PC-9 (cell line): ENCODE measurements at regions not wholly inside any gene's neighbourhood (a gene's known extent, or its start where the extent isn't known, plus 50 kb on each side); places are given as distances from the start of the nearest gene placed in this dataset.

Experiments used
- CTCF ChIP-seq: fragments of 200-600 bp; sonication (generic); conservative IDR thresholded peaks from 2 replicates; pipeline ENCODE4 v1.6.1; 2017; ENCODE audit warnings: mixed run types, antibody characterized with exemption, mild to moderate bottlenecking, moderate library complexity
- EZH2 ChIP-seq: fragments of 200-600 bp; sonication (generic); IDR thresholded peaks from 2 replicates; pipeline ENCODE4 v1.8.0; 2017; ENCODE audit warnings: antibody characterized with exemption, low read depth

DNA sequence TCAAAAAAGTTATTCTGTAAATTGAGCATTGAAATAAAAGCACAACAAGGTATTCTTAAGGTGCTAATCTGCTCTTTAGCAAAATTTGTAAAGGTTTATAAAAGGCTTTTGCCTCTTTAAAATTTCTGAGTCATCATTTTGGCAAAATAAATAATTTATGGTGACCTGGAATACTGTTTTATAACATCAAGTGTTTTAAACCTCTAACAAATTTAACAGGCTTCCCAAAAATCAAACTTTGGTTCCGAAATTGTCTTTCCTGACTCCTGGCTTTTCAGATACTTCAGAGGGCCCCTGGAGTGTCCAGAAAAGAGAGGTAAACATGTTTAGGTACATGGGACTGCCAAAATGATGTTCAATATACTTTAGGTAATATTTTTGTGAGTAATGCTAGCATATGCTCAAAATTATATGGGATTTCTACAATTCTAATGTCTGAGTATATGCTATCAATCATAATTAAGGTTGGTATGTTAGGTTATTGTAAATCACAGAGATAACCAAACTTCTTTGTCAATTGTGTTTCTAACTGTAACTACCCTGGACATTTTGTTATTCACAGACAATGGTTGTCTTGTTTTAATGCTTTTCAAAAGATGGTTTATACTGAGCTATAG is 160.3 kb upstream of the OLIG3 start:
- no peak for TF ChIP-seq CTCF
- TF ChIP-seq EZH2: no peak
